K562 (cell line): ENCODE measurements at regions not wholly inside any gene's neighbourhood (a gene's known extent, or its start where the extent isn't known, plus 50 kb on each side); places are given as distances from the start of the nearest gene placed in this dataset.

ENCODE experiments used
- ATAC-seq: fragments of 200-7000 bp; cut with Tn5 transposase; 3 replicates; pipeline ENCODE4 v1.9.1; 2020; ENCODE audit warnings: moderate library complexity
- BruUV-seq: library from RNA; stranded (reverse); fragments of 400-500 nt; replicated peaks from 2 replicates; lab custom pipeline; 2021; lab: Mats Ljungman, UMichigan
- CTCF ChIA-PET: fragments of 300-600 bp; formaldehyde crosslinking; extraction: SDS; loops from one replicate; lab custom pipeline; 2021; ENCODE audit warnings: low intra/inter-chr PET ratio; lab: Yijun Ruan, JAX
- POLR2A ChIA-PET: fragments of 300-600, 350-650 bp; sonication (Branson Sonifier 250); formaldehyde crosslinking; extraction: SDS; loops from one replicate; lab custom pipeline; 2021; ENCODE audit warnings: antibody characterized with exemption, inconsistent platforms; lab: Yijun Ruan, JAX
- DNase-seq, 4 experiments: peaks; one replicate each; pipeline versions ENCODE4 v3.0.0 to v3.0.0-alpha.2; 2011 to 2018; ENCODE audit warnings: low spot score in 3 of 4, mixed read lengths in 3 of 4; ENCODE audit errors: extremely low read depth in 1 of 4
- FAIRE-seq: peaks from 2 replicates; lab custom pipeline; 2011; peaks lifted over from hg19 to GRCh38; lab: Jason Lieb, UNC
- H2AFZ ChIP-seq: 2 replicates; pipeline ENCODE4 v1.6.0; 2011; ENCODE audit warnings: low read depth, low read length, control low read depth, inconsistent platforms
- H3K27ac ChIP-seq: fragments of 200-600 bp; 3 replicates; pipeline ENCODE4 v1.8.0; 2011; ENCODE audit warnings: low read depth, mild to moderate bottlenecking, control low read depth, inconsistent platforms, low read length, moderate library complexity, mixed read lengths; ENCODE audit errors: extremely low read depth
- H3K27me3 ChIP-seq, 2 experiments: fragments of 300-600 bp in 1 of 2; 2 replicates in 1 of 2; 3 replicates in 1 of 2; pipeline versions ENCODE4 v1.6.0 to v1.8.0; 2011; ENCODE audit warnings: inconsistent platforms in 2 of 2, low read length in 2 of 2, mild to moderate bottlenecking in 1 of 2, mixed read lengths in 1 of 2, moderate library complexity in 1 of 2; ENCODE audit not compliant: control insufficient read depth in 2 of 2, insufficient read depth in 2 of 2
- H3K36me3 ChIP-seq: fragments of 300-600 bp; 3 replicates; pipeline ENCODE4 v1.8.0; 2011; ENCODE audit warnings: mild to moderate bottlenecking, low read length, inconsistent platforms; ENCODE audit not compliant: control insufficient read depth, insufficient read depth
- H3K4me1 ChIP-seq, 2 experiments: fragments of 200-600 bp in 1 of 2; replicated peaks in 1 of 2; 2 replicates in 1 of 2; 3 replicates in 1 of 2; pipeline versions ENCODE4 v1.5.1 to v1.8.0; 2011; ENCODE audit warnings: inconsistent platforms in 2 of 2, low read length in 2 of 2, mild to moderate bottlenecking in 1 of 2, mixed read lengths in 1 of 2, moderate library complexity in 1 of 2; ENCODE audit not compliant: control insufficient read depth in 2 of 2, insufficient read depth in 2 of 2
- H3K4me2 ChIP-seq: 2 replicates; pipeline ENCODE4 v1.6.1; 2011; ENCODE audit warnings: low read length, control low read depth, inconsistent platforms, mixed read lengths; ENCODE audit not compliant: insufficient read depth
- H3K4me3 ChIP-seq: fragments of 200-600 bp; sonication (generic), shearing (Covaris generic); 2 replicates; pipeline ENCODE4 v1.5.1; 2016; ENCODE audit warnings: control low read depth, inconsistent platforms
- H3K79me2 ChIP-seq: fragments of 200-600 bp; 3 replicates; pipeline ENCODE4 v1.8.0; 2011; ENCODE audit warnings: low read length, inconsistent platforms; ENCODE audit not compliant: control insufficient read depth, insufficient read depth
- H3K9ac ChIP-seq, 2 experiments: 2 replicates each; pipeline versions ENCODE4 v1.6.0 to v1.6.1; 2011; ENCODE audit warnings: low read depth in 2 of 2, low read length in 2 of 2, control low read depth in 1 of 2, inconsistent platforms in 1 of 2, mild to moderate bottlenecking in 1 of 2, mixed read lengths in 1 of 2; ENCODE audit not compliant: insufficient read depth in 1 of 2
- H3K9me1 ChIP-seq: one replicate; pipeline ENCODE4 v1.6.0; 2011; ENCODE audit warnings: inconsistent platforms, mild to moderate bottlenecking, low read length, moderate library complexity; ENCODE audit not compliant: control insufficient read depth, insufficient read depth
- H3K9me3 ChIP-seq: replicated peaks from 2 replicates; pipeline ENCODE4 v1.5.1; 2011; ENCODE audit warnings: low read depth, low read length, inconsistent platforms; ENCODE audit not compliant: control insufficient read depth, insufficient read depth
- H4K20me1 ChIP-seq: replicated peaks from 2 replicates; pipeline ENCODE4 v1.6.1; 2011; ENCODE audit warnings: low read length, inconsistent platforms, mixed read lengths; ENCODE audit not compliant: control insufficient read depth, insufficient read depth
- ARID3A ChIP-seq: IDR thresholded peaks from 2 replicates; pipeline ENCODE4 v1.6.1; 2012; ENCODE audit warnings: low read depth, low read length, improper control_type of control experiment, borderline replicate concordance
- JUND ChIP-seq, 2 experiments: IDR thresholded peaks; 2 replicates in 1 of 2; 3 replicates in 1 of 2; pipeline ENCODE4 v1.6.1; 2011; ENCODE audit warnings: borderline replicate concordance in 2 of 2, low read depth in 2 of 2, low read length in 2 of 2, improper control_type of control experiment in 1 of 2, missing biosample characterization in 1 of 2, missing genetic modification characterization in 1 of 2, missing genetic modification reagents in 1 of 2
- PRMT5 ChIP-seq: sonication (generic); formaldehyde crosslinking; IDR thresholded peaks from 2 replicates; pipeline ENCODE4 v1.5.0; 2020; ENCODE audit warnings: missing genetic modification reagents
- TSC22D4 ChIP-seq: fragments of 450-650 bp; IDR thresholded peaks from 2 replicates; pipeline ENCODE4 v1.6.1; 2016; ENCODE audit warnings: missing genetic modification characterization, missing biosample characterization, control low read depth
- ZKSCAN3 ChIP-seq: fragments of 250-450 bp; sonication (Bioruptor Pico); IDR thresholded peaks from 2 replicates; pipeline ENCODE4 v1.4.0; 2020
- ZNF24 ChIP-seq: fragments of 450-650 bp; IDR thresholded peaks from 2 replicates; pipeline ENCODE4 v1.6.1; 2016
- ZNF263 ChIP-seq: sonication (generic); formaldehyde crosslinking; IDR thresholded peaks from 2 replicates; pipeline ENCODE4 v1.8.0; 2022; ENCODE audit warnings: mild to moderate bottlenecking, missing genetic modification reagents, borderline replicate concordance
- WGBS: fragments of 100-300 bp; shearing (Covaris generic); methylation state at CpG from one replicate; pipeline ENCODE4 v1.1.6; 2016; ENCODE audit warnings: low coverage, mixed read lengths; ENCODE audit not compliant: insufficient coverage; ENCODE audit errors: missing lambda C conversion rate; 5-methylcytosine and 5-hydroxymethylcytosine counted together
- in situ Hi-C: fragments of 300-500 bp; cut with MboI; formaldehyde crosslinking; loops from 4 replicates; pipeline ENCODE4 v1.15.0; 2018; ENCODE audit warnings: inconsistent platforms, mixed read lengths
- intact Hi-C: fragments of 100-400 bp; cut with micrococcal nuclease; formaldehyde crosslinking; loops from 2 replicates; pipeline ENCODE4 v1.14.2; 2022

- TF ChIP-seq ZNF24 (no peak), ZKSCAN3 (CRISPR knock-in tag) (no peak), PRMT5 (CRISPR knock-in tag) (no peak), TSC22D4 (tag) (no peak), ZNF263 (CRISPR knock-in tag) (no peak), ARID3A (no peak)
- TF ChIP-seq, all 486 proteins: peak for 0
These were observed 175.8 kb upstream of the HNRNPA3 start (continued) for GRCh38 chr2:177036747-177037146.

DNA sequence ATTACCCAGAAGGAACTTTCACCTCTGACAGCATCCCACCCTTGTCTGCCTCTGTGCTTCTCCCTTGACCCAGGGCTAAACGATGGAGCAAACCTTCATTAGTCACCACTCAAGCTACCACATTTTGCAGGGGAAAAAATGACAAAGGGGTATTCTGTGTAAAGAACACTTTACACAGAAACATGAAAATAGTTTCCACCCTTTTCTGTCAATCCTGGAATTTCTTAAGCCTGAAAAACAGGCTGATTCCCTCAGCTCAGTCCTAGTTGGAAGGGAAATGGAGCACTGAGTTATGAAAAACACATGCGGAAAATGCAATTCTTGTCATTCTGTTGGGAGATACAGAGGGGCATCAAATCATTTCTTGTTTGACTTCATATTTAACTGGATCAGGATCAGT lies 175.0 kb upstream of the HNRNPA3 start:
- Histone ChIP-seq H3K9me3 (no peaks in the 10 kb centered on the region), H4K20me1 (no peaks in the 10 kb centered on the region), H3K4me1 (no peaks in the 10 kb centered on the region), H3K4me3 (no peak overlapping the region), H3K79me2 (no peaks in the 10 kb centered on the region), H3K4me2 (no peak overlapping the region), H3K9me1 (no peaks in the 10 kb centered on the region), H3K27me3 (peaks cover 4 to 9% of the 10 kb centered on the region in 2 experiments), H3K27ac (no peak overlapping the region), H3K36me3 (no peaks in the 10 kb centered on the region), H2AFZ (no peak overlapping the region), H3K9ac (no peak overlapping the region)
- WGBS = 0% methylated on average over 2 of the region's 2 CpGs
- DNase-seq = no peak
- BruUV-seq = no TSS peak
- in situ Hi-C loops (no loop called here), intact Hi-C loops (no loop called here)
- CTCF ChIA-PET = no interaction called here
- FAIRE-seq = no peak
- TF ChIP-seq JUND (IDR thresholded peaks at IDR 0.05; ENCODE audit: borderline replicate concordance, low read depth, low read length) (no peak), JUND (tag; IDR thresholded peaks at IDR 0.05; ENCODE audit: borderline replicate concordance, low read depth, low read length) (no peak)
- POLR2A ChIA-PET = interaction anchor here (0.8 to 2.3 kb wide), 5 partner anchors 8 to 99 kb away, joined by 3 to 6 read pairs (median 3); no protein-coding TSS in a partner anchor
- no peak for ATAC-seq
